GM12864 (cell line): ENCODE measurements at regions not wholly inside any gene's neighbourhood (a gene's known extent, or its start where the extent isn't known, plus 50 kb on each side); places are given as distances from the start of the nearest gene placed in this dataset.

Experiments
- DNase-seq: peaks from one replicate; pipeline ENCODE4 v3.0.0-alpha.2; 2011; ENCODE audit warnings: low read depth
- H3K4me3 ChIP-seq: 2 replicates; pipeline ENCODE4 v1.5.1; 2011; ENCODE audit warnings: mild to moderate bottlenecking, low read depth, low read length, control low read depth
- TF ChIP-seq, protein P1 (sequence below): IDR thresholded peaks from 2 replicates; pipeline ENCODE4 v1.5.1; 2011; ENCODE audit warnings: low read depth, mild to moderate bottlenecking, moderate library complexity, low read length, control low read depth, inconsistent platforms; ENCODE audit errors: missing control alignments

DNA sequence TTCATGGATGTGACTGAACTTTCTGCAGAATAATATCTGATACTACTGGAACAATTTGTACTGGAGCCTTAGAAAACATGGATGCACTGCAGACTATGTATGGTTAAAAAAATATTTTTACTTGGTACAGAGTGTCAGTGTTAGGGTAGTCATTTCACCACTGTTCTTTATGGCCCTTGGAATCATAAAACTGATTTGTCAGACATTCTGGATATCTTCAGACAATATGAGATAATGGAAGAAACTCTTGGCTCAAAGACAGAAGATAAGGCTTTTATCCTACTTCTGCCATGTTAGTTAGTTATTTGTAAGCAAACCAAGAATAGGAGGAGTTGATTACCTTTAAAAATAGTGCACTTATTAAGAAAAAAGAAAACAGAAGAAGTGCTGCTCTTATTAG, 209.4 kb downstream of the LRIG3 start:
- TF ChIP-seq, protein P1, sequence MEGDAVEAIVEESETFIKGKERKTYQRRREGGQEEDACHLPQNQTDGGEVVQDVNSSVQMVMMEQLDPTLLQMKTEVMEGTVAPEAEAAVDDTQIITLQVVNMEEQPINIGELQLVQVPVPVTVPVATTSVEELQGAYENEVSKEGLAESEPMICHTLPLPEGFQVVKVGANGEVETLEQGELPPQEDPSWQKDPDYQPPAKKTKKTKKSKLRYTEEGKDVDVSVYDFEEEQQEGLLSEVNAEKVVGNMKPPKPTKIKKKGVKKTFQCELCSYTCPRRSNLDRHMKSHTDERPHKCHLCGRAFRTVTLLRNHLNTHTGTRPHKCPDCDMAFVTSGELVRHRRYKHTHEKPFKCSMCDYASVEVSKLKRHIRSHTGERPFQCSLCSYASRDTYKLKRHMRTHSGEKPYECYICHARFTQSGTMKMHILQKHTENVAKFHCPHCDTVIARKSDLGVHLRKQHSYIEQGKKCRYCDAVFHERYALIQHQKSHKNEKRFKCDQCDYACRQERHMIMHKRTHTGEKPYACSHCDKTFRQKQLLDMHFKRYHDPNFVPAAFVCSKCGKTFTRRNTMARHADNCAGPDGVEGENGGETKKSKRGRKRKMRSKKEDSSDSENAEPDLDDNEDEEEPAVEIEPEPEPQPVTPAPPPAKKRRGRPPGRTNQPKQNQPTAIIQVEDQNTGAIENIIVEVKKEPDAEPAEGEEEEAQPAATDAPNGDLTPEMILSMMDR = no peak
- DNase-seq = no peak
- H3K4me3 ChIP-seq = no peak overlapping the region

DNA sequence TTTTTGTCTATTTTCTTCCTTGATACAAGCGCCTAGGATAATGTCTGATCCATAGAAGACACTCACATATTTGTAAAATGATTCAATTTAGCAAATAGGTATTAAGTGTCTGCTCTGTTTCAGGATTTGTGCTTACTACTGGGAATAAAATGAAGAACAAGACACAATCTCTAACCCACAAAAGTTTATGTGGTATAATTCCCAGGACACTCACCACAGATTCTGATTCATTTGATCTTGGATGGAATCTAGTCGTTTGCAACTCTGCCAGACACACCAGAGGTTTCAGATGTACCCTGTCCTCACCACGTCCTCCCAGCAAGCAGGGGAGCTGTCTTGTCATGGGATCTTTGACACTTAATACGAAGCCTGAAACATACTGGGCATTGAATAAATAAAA, 208.3 kb downstream of the LRIG3 start:
- TF ChIP-seq, protein P1 = no peak
- H3K4me3 ChIP-seq = no peak overlapping the region
- no peak for DNase-seq

DNA sequence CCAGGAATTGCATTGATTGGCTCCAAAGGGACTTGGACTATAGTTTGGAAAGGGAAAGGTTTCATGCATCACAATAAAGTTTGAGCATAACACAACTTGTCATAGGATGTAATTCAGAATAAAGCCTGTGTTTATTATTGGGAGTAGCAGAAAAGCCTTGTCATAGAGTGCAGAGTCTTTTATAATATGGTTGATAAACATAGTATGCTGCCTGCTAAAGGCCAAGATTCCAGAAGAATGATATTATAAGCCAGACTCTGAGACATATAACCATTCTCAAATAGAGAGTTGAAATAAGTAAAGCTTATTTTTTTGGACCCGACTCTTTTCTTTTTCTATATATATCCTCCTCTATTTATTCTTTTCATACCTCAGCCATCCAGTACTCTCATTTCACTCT, 207.3 kb downstream of the LRIG3 start:
- no peak overlapping the region for H3K4me3 ChIP-seq
- DNase-seq = no peak
- TF ChIP-seq, protein P1 = no peak

DNA sequence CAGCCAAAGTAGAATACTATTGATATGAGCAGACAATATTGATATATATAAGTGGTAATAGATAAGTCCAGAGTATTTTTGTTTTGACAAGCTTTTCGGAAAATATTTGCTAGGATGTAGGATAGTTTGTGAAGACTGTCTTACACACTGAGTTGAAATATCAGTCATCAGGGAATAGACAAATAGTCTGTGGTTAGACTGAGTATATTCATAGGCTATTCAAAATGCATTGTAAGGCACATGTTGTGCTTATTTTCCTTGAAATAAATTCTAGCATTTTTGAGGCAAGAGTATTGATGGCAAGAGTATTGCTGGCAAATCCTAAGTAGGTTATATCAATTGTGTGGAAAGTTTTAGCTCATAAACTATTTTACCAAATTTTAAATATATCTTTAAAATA, 201.1 kb downstream of the LRIG3 start:
- no peak for DNase-seq
- TF ChIP-seq, protein P1 = no peak

DNA sequence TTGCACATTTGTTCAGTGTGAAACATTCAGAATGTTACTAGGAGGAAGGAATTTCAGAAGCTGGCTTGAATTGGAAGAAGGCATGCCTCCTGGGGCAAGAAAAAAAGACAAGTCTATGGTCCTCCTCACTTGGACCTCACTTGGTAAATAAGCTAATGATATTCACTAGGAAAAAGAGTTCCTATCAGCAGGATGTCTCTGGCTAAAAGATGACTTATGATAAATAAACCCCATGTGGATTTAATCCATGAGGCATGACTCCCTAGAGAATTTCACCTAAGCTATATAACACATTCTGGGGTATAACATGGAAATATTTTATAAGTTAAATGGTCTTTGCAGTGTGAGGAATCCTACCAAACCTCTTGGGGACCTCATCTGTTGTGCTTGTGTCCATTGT, 199.9 kb downstream of the LRIG3 start:
- DNase-seq = no peak
- TF ChIP-seq, protein P1 = no peak
- H3K4me3 ChIP-seq = no peak overlapping the region

More for the DNA sequence above, 201.1 kb downstream of the LRIG3 start:
- no peak overlapping the region for H3K4me3 ChIP-seq

DNA sequence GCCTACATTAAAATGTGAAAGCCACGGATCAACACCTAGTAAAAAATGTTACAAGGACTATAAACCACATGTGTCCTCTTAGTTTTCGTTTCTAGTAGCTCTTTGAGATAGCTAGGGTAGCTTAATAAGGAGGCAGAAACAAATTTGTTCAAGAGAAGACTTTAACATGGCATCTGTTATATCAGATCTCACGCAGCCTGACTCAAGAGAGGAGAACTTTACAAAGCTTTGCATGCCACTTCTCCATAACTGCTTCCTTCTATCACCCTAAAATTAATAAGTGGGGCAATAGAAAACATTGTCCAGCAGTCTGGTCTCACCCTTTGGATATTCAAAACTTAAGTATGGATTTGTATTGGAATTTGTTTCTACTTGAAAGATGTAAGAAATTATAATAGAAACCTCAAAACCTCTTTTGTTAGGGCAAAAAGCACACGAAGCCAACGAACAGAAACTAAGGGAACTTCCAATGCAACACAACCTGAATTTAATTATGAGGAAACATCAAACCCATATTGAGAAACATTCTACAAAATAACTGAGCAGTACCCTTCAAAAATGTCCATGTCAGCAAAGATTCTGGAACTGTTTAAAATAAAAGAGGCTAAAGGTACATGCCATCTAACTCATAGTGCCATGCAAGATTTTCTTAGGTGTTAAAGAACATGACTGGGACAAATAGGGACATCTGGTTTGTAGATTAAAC, 194.8 kb downstream of the LRIG3 start:
- DNase-seq = no peak
- no peak overlapping the region for H3K4me3 ChIP-seq
- TF ChIP-seq, protein P1 = no peak

DNA sequence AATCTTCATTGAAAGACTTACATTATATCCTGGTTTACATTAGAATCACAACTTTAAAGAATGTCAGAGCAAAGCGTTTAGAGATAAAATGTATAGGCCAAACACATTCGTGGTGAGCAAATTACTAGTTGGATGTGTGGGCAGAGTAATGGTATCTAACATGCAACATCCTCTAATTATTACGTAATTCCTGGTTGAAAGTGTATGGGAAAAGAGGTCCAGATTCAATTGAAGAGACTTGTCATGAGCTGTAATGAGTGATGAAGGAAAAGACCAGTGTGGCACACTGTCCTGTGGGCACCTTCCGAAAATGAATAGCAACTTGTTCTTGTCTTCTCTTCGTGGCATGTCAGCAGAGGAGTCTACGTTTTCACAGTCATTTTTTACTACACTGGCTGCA, 192.8 kb downstream of the LRIG3 start:
- no peak for DNase-seq
- no peak overlapping the region for H3K4me3 ChIP-seq
- TF ChIP-seq, protein P1 = no peak
